WI38 (cell line): ENCODE measurements at regions not wholly inside any gene's neighbourhood (a gene's known extent, or its start where the extent isn't known, plus 50 kb on each side); places are given as distances from the start of the nearest gene placed in this dataset.

Experiments used
- H3K4me3 ChIP-seq: 2 replicates; pipeline ENCODE4 v1.5.1; 2011; ENCODE audit warnings: low read depth, mild to moderate bottlenecking, control low read depth, low read length
- CTCF ChIP-seq: IDR thresholded peaks from 2 replicates; pipeline ENCODE4 v1.5.1; 2012; ENCODE audit warnings: low read depth, mild to moderate bottlenecking, control low read depth, low read length

- no peak overlapping the region for H3K4me3 ChIP-seq
These were observed 521.1 kb upstream of the NECTIN3 start for GRCh38 chr3:110550511-110550910.

GRCh38 chr3:110562621-110563020 lies 509.0 kb upstream of the NECTIN3 start:
- H3K4me3 ChIP-seq: no peak overlapping the region
- no peak for TF ChIP-seq CTCF

More at GRCh38 chr3:110550511-110550910, 521.1 kb upstream of the NECTIN3 start:
- no peak for TF ChIP-seq CTCF

GRCh38 chr3:110564674-110565073 lies 506.9 kb upstream of the NECTIN3 start:
- H3K4me3 ChIP-seq: no peak overlapping the region
- no peak for TF ChIP-seq CTCF

DNA sequence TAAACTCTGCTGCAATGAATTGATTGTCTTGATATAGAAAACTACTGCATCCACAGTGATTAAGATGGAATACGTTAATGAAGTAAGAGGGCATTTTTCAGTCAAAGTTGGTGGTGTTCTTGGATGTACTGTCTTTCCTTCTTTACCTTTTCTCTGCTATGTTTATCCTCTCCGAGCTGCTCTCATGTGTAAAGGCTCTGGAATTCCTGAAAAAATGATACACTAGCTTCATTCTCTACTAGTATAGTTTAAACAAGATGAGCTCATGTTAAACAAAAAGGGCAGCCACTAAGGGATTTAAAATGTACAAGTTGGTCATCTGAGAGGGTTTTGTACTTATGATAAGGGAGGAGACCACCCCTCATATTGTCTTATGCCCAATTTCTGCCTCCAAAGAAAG lies 504.6 kb upstream of the NECTIN3 start:
- TF ChIP-seq CTCF: no peak
- H3K4me3 ChIP-seq: no peak overlapping the region

- no peak overlapping the region for H3K4me3 ChIP-seq
- no peak for TF ChIP-seq CTCF
These were observed 503.4 kb upstream of the NECTIN3 start for GRCh38 chr3:110568246-110568645.

DNA sequence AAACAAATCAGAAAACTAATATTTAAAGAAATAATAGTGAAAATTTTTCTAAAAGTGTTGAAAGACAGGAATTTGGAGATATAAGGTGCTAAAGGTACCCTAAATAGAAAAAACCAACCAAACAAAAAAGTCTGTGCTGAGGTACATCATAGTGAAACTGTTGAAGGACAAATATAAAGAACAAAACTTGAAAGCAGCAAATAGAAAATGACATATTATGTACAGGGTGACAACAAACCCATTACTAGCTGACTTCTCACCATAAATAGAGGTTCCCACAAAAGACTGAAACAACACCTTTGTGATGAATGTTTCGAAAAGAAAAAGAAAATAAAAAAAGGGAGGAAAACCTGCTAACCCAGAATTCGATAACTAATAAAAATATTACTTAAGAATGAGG lies 502.5 kb upstream of the NECTIN3 start:
- no peak for TF ChIP-seq CTCF

DNA sequence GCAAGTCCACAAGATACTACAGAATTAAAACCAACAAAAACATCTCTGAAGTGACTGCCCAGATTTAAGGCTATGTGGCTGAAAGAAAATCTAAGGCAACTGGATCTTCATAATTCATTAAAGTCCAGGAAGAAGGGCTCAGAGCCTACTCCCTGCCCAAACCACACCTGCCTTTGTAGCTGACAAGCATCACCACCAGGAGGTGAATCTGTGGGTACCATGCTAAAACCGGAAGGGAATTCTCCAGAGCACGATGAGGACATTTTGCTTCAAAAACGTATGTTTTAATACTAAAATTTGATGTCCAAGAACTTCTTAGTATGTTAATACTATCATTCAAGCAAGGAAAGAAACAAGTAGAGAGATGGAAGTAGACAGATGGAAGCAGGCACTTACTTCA lies 495.9 kb upstream of the NECTIN3 start:
- no peak overlapping the region for H3K4me3 ChIP-seq
- TF ChIP-seq CTCF: no peak

More for the DNA sequence above, 502.5 kb upstream of the NECTIN3 start:
- H3K4me3 ChIP-seq: no peak overlapping the region
